ENCODE measurements at regions not wholly inside any gene's neighbourhood (a gene's known extent, or its start where the extent isn't known, plus 50 kb on each side); places are given as distances from the start of the nearest gene placed in this dataset.

DNA sequence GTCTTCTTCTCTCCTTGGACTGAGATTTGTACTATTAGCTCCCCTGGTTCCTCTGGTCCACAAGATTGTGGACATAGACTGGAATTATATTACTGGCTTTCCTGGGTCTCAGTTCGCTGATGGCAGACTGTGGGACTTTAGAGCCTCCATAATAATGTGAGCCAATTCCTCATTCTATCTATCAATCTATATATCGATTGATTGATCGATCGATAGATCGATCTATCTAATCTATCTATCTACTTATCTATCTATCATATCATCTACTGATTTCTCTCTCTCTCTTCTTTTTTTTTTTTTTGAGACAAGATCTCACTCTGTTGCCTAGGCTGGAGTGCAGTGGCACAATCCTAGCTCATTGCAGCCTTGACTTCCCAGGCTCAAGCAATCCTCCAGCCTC lies 51.5 kb upstream of the DDR1 start:
- H3K36me3 ChIP-seq: no peaks in the 10 kb centered on the region
- peaks cover 9 to 66% (median 42%) of the 10 kb centered on the region in 6 donors for H3K4me1 ChIP-seq
- no peaks in the 10 kb centered on the region for H3K9me3 ChIP-seq
- H3K27ac ChIP-seq: no peak overlapping the region
- no peaks in the 10 kb centered on the region for H3K27me3 ChIP-seq (replicated peaks in 1 of 7)
- H3K4me3 ChIP-seq: no peak overlapping the region
- no peak for TF ChIP-seq POLR2A (IDR thresholded peaks at IDR 0.05)
- TF ChIP-seq, protein P1, sequence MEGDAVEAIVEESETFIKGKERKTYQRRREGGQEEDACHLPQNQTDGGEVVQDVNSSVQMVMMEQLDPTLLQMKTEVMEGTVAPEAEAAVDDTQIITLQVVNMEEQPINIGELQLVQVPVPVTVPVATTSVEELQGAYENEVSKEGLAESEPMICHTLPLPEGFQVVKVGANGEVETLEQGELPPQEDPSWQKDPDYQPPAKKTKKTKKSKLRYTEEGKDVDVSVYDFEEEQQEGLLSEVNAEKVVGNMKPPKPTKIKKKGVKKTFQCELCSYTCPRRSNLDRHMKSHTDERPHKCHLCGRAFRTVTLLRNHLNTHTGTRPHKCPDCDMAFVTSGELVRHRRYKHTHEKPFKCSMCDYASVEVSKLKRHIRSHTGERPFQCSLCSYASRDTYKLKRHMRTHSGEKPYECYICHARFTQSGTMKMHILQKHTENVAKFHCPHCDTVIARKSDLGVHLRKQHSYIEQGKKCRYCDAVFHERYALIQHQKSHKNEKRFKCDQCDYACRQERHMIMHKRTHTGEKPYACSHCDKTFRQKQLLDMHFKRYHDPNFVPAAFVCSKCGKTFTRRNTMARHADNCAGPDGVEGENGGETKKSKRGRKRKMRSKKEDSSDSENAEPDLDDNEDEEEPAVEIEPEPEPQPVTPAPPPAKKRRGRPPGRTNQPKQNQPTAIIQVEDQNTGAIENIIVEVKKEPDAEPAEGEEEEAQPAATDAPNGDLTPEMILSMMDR (IDR thresholded peaks at IDR 0.05 in 8 of 11, conservative IDR thresholded peaks at IDR 0.05 in 3 of 11): no peak
- no peak for TF ChIP-seq POLR2AphosphoS5 (IDR thresholded peaks at IDR 0.05)
- no peak for DNase-seq
- WGBS, 5 donors: 83 to 99% (median 96%) methylated on average over 5 of the region's 5 CpGs
- intact Hi-C loops (cut with DNase I; ENCODE audit: low total_unique reads): no loop called here

DNA sequence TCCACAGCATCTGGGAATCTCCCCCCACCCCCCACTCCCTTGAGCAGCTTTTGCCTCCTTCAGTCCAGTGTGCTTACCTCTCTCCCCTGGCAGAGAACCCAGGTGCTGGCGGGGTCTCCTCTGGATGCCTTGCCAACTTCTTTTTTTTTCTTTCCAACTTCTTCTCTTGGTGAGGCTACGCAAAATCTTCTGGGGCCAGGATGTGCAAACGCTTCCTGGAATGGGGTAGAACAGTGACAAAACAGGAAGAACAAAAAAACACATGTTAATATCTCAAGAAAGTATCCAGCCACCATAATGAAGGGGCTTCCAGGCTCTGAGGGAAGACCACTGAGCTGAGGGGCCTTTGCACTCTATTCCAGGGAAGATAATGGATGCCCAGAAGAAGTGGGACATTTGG lies 53.9 kb upstream of the DDR1 start:
- WGBS, 5 donors: 10 to 17% (median 15%) methylated on average over 3 of the region's 3 CpGs
- Histone ChIP-seq H3K4me3 (peak overlapping the region in 7 of 8 donors; percentile 16 to 65 (median 28)), H3K9me3 (no peaks in the 10 kb centered on the region), H3K4me1 (peaks cover 10 to 81% (median 51%) of the 10 kb centered on the region in 6 donors), H3K27me3 (replicated peaks in 1 of 7) (no peaks in the 10 kb centered on the region), H3K36me3 (no peaks in the 10 kb centered on the region), H3K27ac (peak overlapping the region; percentile 46 to 91 (median 80))
- TF ChIP-seq POLR2AphosphoS5 (IDR thresholded peaks at IDR 0.05): peak in 1 of 3 donors; percentile 52
- TF ChIP-seq, protein P1 (IDR thresholded peaks at IDR 0.05 in 8 of 11, conservative IDR thresholded peaks at IDR 0.05 in 3 of 11): no peak
- no peak for DNase-seq
- intact Hi-C loops (cut with DNase I; ENCODE audit: low total_unique reads): no loop called here

DNA sequence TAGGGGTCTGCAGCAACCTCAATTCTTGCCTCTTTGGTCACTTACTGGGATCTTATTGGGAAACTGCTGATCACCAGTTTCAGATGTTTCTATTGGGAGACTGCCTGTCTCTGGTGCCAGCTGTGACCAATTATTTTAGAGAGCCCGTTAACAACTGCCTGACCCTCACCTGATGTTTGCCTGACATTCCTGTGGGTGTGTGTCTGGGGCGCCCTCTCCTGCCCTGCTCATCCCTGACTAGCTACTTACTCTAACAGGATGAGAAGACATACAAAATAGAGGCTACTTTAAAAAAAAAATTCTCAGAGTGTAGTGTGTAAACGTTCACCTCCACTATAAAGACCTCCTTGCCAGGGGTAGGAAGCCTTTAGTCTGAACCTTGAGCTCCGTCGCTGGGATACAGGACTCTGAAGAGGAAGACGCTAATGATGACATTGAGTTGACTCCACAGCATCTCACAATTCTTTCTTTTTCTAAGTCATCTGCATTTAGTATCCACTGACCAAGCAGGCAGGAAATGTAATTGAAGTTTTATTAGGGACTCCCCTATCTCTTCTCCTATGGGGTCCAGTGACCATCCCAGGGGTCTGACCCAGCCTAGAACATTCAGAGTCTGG lies 54.6 kb upstream of the DDR1 start:
- Histone ChIP-seq H3K9me3 (no peaks in the 10 kb centered on the region), H3K4me3 (peak overlapping the region in 7 of 8 donors; percentile 16 to 65 (median 28)), H3K27ac (peak overlapping the region; percentile 46 to 91 (median 80)), H3K36me3 (no peaks in the 10 kb centered on the region), H3K27me3 (replicated peaks in 1 of 7) (no peaks in the 10 kb centered on the region), H3K4me1 (peaks cover 10 to 81% (median 52%) of the 10 kb centered on the region in 6 donors)
- WGBS, 5 donors: 53 to 63% (median 61%) methylated on average over 6 of the region's 6 CpGs
- TF ChIP-seq, protein P1 (IDR thresholded peaks at IDR 0.05 in 8 of 11, conservative IDR thresholded peaks at IDR 0.05 in 3 of 11): no peak
- TF ChIP-seq POLR2AphosphoS5 (IDR thresholded peaks at IDR 0.05) (no peak), POLR2A (IDR thresholded peaks at IDR 0.05) (no peak)
- intact Hi-C loops (cut with DNase I; ENCODE audit: low total_unique reads): loop anchor here (2.0 to 5.0 kb wide), 2 partner anchors 48 to 239 kb away; no protein-coding TSS in a partner anchor
- no peak for DNase-seq

DNA sequence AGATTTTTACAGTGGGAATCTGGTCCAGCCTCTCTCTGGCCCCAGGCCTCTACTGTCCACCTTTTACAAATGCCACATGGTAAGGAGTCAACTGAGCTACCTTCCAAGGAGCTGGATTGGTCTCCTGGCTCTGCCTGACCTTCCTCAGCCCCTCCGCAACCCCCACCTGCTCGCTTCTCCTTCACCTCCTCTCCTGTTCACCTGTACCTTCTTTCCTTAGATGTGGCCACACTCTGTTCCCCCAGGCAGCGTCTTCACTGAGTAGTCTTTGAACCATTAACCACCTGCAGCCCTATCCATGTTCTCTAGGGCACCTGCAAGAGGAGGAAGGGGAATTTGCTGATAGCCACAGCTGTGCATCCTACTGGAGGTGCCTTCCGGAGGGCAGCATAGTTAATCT lies 55.3 kb upstream of the DDR1 start:
- Histone ChIP-seq H3K4me1 (peaks cover 10 to 80% (median 51%) of the 10 kb centered on the region in 6 donors), H3K27ac (peak overlapping the region; percentile 36 to 91 (median 80)), H3K27me3 (replicated peaks in 1 of 7) (no peaks in the 10 kb centered on the region), H3K4me3 (peak overlapping the region in 7 of 8 donors; percentile 16 to 65 (median 24)), H3K36me3 (no peaks in the 10 kb centered on the region), H3K9me3 (no peaks in the 10 kb centered on the region)
- intact Hi-C loops (cut with DNase I; ENCODE audit: low total_unique reads): loop anchor here (2.0 to 5.0 kb wide), 2 partner anchors 48 to 240 kb away; no protein-coding TSS in a partner anchor
- 75 to 91% (median 88%) methylated on average over 4 of the region's 4 CpGs for WGBS, 5 donors
- no peak for DNase-seq
- no peak for TF ChIP-seq POLR2A (IDR thresholded peaks at IDR 0.05)
- TF ChIP-seq, protein P1 (IDR thresholded peaks at IDR 0.05 in 8 of 11, conservative IDR thresholded peaks at IDR 0.05 in 3 of 11): no peak
- TF ChIP-seq POLR2AphosphoS5 (IDR thresholded peaks at IDR 0.05): no peak
